Body of pancreas (tissue), 4 donors: ENCODE measurements at regions not wholly inside any gene's neighbourhood (a gene's known extent, or its start where the extent isn't known, plus 50 kb on each side); places are given as distances from the start of the nearest gene placed in this dataset.

Source experiments
- POLR2A ChIP-seq, 3 donors: fragments of 450-650 bp; IDR thresholded peaks; one replicate each; pipeline ENCODE4 v1.6.1; 2016; ENCODE audit warnings: antibody characterized with exemption in 3 of 3, mild to moderate bottlenecking in 2 of 3
- TF ChIP-seq, protein P1 (sequence below), 7 experiments: fragments of 450-650 bp in 4 of 7; fragments of 200-600 bp in 3 of 7; sonication (generic) in 3 of 7; IDR thresholded peaks; one replicate each; pipeline ENCODE4 v1.5.1; 2016 to 2019; ENCODE audit warnings: antibody characterized with exemption in 7 of 7

DNA sequence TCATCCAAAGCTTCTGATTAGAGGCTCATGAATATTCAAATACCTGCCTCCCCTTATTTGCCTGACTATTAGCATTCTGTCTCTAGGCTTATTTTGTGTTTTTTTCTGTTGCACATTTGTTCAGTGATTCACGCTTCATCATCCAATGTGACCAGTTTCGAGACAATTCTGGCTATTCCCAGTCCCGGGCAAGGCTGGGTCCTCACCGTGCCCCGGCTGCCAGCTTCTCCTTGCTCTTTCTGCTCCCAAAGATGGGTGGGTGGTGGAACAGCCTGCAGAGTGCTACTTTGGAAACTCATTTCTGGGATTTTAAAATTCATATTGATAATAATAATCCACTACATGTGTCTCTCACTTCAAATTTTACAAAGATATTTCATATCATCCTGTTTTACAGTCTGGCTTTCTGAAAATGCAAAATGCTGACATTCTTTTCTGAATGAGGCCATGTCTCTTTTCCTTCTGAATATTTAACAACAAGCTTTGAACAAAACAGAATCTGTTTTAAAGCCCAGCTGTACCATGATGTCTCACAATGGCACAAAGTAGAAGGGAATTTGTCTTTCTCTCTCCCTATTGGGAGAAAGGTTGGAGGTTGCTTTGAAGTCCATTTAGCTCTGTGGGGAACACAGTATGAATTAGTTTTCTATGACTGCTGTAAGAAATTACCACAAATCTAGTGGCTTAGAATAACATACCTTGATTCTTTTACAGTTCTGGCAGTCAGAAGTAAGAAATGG, 116.9 kb upstream of the CDH13 start:
- TF ChIP-seq POLR2A (IDR thresholded peaks at IDR 0.05) = no peak
- TF ChIP-seq, protein P1, sequence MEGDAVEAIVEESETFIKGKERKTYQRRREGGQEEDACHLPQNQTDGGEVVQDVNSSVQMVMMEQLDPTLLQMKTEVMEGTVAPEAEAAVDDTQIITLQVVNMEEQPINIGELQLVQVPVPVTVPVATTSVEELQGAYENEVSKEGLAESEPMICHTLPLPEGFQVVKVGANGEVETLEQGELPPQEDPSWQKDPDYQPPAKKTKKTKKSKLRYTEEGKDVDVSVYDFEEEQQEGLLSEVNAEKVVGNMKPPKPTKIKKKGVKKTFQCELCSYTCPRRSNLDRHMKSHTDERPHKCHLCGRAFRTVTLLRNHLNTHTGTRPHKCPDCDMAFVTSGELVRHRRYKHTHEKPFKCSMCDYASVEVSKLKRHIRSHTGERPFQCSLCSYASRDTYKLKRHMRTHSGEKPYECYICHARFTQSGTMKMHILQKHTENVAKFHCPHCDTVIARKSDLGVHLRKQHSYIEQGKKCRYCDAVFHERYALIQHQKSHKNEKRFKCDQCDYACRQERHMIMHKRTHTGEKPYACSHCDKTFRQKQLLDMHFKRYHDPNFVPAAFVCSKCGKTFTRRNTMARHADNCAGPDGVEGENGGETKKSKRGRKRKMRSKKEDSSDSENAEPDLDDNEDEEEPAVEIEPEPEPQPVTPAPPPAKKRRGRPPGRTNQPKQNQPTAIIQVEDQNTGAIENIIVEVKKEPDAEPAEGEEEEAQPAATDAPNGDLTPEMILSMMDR (IDR thresholded peaks at IDR 0.05) = no peak
